ENCODE measurements at regions not wholly inside any gene's neighbourhood (a gene's known extent, or its start where the extent isn't known, plus 50 kb on each side); places are given as distances from the start of the nearest gene placed in this dataset.
"Not testable (repeated sequence)": the region's sequence is repeated elsewhere in the genome, so short reads cannot be mapped to it uniquely, and the experiment has no call there.

- DNase-seq: no peak
Measured at GRCh38 chr1:234915924-234916675, 212.5 kb downstream of the TOMM20 start.

- DNase-seq: no peak
Measured at GRCh38 chr1:234914606-234915290, 213.9 kb downstream of the TOMM20 start.

- DNase-seq: no peak
Measured at GRCh38 chr1:234913771-234914170, 214.9 kb downstream of the TOMM20 start.

- DNase-seq: no peak
Measured at GRCh38 chr1:234913278-234913649, 215.4 kb downstream of the TOMM20 start.

GRCh38 chr1:234912548-234913277, 215.9 kb downstream of the TOMM20 start:
- no peak for DNase-seq

- DNase-seq: no peak
Measured at GRCh38 chr1:234911787-234912186, 216.8 kb downstream of the TOMM20 start.

GRCh38 chr1:234911136-234911535, 217.5 kb downstream of the TOMM20 start:
- DNase-seq: not testable (repeated sequence)

- no peak for DNase-seq
Measured at GRCh38 chr1:234909851-234910250, 218.8 kb downstream of the TOMM20 start.

- DNase-seq: no peak
Measured at GRCh38 chr1:234909307-234909810, 219.3 kb downstream of the TOMM20 start.

GRCh38 chr1:234908571-234908970, 220.1 kb downstream of the TOMM20 start:
- no peak for DNase-seq

GRCh38 chr1:234907940-234908405, 220.7 kb downstream of the TOMM20 start:
- DNase-seq: peak; percentile 76

GRCh38 chr1:234907208-234907939, 221.3 kb downstream of the TOMM20 start:
- no peak for DNase-seq

GRCh38 chr1:234906654-234907053, 222.0 kb downstream of the TOMM20 start:
- DNase-seq: no peak

GRCh38 chr1:234902774-234903547, 225.7 kb downstream of the TOMM20 start:
- DNase-seq: no peak

- DNase-seq: no peak
Measured at GRCh38 chr1:234901491-234902049, 227.1 kb downstream of the TOMM20 start.

- no peak for DNase-seq
Measured at GRCh38 chr1:234900595-234900994, 228.0 kb downstream of the TOMM20 start.

GRCh38 chr1:234899730-234900072, 228.9 kb downstream of the TOMM20 start:
- DNase-seq: no peak

- DNase-seq: no peak
Measured at GRCh38 chr1:234899041-234899729, 229.5 kb downstream of the TOMM20 start.

- DNase-seq: no peak
Measured at GRCh38 chr1:234898455-234899033, 230.1 kb downstream of the TOMM20 start.

- no peak for DNase-seq
Measured at GRCh38 chr1:234897754-234898454, 230.7 kb downstream of the TOMM20 start.

All from eye (tissue), 1 donor.